ENCODE measurements at regions not wholly inside any gene's neighbourhood (a gene's known extent, or its start where the extent isn't known, plus 50 kb on each side); places are given as distances from the start of the nearest gene placed in this dataset.

GRCh38 chr2:192354512-192355244 lies 159.9 kb upstream of the TMEFF2 start:
- TF ChIP-seq CTCF (conservative IDR thresholded peaks at IDR 0.05; ENCODE audit: low read length) (no peak), EZH2phosphoT487 (IDR thresholded peaks at IDR 0.05; ENCODE audit: borderline replicate concordance) (no peak)
